ENCODE measurements at regions not wholly inside any gene's neighbourhood (a gene's known extent, or its start where the extent isn't known, plus 50 kb on each side); places are given as distances from the start of the nearest gene placed in this dataset.
"Not testable (repeated sequence)": the region's sequence is repeated elsewhere in the genome, so short reads cannot be mapped to it uniquely, and the experiment has no call there.

GRCh38 chr13:110044551-110045111, 258.2 kb upstream of the IRS2 start:
- no peak for DNase-seq

GRCh38 chr13:110042253-110042950, 256.0 kb upstream of the IRS2 start:
- no peak for DNase-seq

DNA sequence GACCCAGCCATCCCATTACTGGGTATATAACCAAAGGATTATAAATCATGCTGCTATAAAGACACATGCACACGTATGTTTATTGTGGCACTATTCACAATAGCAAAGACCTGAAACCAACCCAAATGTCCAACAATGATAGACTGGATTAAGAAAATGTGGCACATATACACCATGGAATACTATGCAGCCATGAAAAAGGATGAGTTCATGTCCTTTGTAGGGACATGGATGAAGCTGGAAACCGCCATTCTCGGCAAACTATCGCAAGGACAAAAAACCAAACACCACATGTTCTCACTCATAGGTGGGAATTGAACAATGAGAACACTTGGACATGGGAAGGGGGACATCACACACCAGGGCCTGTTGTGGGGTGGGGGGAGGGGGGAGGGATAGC, 255.3 kb upstream of the IRS2 start:
- DNase-seq = not testable (repeated sequence)

GRCh38 chr13:110037925-110038573, 251.7 kb upstream of the IRS2 start:
- DNase-seq = no peak

GRCh38 chr13:110036060-110036459, 249.7 kb upstream of the IRS2 start:
- no peak for DNase-seq

GRCh38 chr13:110034031-110034549, 247.7 kb upstream of the IRS2 start:
- DNase-seq = no peak

GRCh38 chr13:110032969-110033368, 246.6 kb upstream of the IRS2 start:
- DNase-seq = no peak

DNA sequence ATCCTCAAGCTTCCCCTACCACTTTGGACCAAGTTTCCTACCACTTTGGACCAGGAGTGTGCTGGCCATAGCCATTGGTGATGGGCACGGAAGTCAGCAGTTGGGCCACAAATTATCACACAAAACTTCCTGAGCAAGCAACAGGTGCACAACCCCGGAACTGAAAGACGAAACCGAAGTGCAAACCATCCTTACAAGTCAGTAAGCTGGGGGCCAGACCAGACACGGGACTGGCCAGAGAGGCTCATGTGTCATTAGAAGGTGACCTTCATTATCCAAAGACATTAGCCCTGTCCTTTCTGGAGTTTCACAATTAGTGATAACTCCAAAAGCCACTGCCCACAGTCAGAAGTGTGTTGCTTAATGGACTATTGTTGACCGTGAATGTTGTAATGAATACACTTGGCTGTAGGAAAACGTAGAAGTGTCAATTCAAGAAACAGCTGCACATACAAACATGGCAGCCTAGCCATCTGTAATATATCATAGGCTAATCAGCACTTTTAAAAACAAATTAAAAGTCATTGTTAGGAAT, 244.1 kb upstream of the IRS2 start:
- DNase-seq = no peak

- no peak for DNase-seq
Measured at GRCh38 chr13:110028838-110029621, 242.6 kb upstream of the IRS2 start.

GRCh38 chr13:110028311-110028710, 241.9 kb upstream of the IRS2 start:
- DNase-seq = no peak

GRCh38 chr13:110027470-110028240, 241.3 kb upstream of the IRS2 start:
- no peak for DNase-seq

DNA sequence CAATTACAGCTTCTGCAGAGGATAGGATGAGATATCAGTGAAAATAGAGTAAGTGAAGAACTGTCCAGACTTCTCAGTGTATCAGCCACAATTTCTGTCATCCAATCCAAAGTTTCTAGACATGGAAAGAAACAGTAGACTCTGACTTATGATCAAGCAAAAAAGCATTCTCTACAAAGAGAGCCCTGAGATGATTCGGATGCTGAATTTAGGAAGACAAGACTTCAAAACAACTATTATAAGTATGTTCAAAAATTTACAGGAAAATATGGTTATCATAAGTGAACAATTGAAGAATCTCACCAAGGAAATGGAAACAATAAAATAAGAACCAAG, 238.2 kb upstream of the IRS2 start:
- DNase-seq = no peak

DNA sequence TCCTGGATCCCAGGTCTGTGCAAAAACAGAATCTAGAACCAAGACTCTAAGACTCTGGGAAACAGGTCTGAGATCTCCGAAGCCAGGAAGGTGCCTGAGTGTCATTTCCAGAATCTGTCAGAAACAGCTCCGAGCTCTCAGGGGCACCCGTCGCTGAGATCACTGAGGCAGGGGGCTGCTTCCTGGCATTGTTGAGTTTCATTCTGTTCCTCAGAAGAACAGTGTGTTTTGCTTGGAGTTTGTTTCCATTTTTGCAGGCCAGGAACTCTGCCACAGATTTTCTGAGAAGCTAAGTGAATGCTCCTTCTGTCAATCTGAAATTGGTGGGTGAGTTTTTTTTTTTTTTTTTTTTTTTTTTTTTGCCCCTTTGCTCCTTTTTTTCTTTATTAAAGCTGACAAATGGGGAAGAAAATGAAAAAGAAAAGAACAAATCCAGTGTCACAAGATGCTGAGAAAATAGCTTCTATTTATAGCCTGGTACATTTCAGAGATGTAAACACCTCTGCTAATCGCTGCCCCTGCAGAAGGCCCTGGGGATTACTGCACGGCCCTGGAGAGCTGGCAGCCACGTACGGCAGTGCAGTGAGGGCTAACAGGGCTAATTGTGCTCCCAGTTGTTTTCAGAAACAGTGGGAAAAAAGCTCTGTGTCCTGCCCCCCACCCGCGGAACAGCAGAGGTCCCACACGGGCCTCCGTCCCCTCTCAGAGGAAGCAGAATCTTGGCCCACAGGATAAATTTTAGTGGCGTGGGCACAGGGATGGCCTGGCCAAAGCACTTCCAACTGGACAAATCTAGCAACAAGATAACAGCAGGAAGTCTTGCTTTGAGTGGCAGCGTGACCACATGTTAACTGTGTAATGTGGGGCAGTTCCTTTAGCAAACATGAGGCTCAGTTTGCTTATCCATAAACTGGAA, 237.6 kb upstream of the IRS2 start:
- DNase-seq = no peak

GRCh38 chr13:110018009-110018408, 231.6 kb upstream of the IRS2 start:
- DNase-seq = no peak

DNA sequence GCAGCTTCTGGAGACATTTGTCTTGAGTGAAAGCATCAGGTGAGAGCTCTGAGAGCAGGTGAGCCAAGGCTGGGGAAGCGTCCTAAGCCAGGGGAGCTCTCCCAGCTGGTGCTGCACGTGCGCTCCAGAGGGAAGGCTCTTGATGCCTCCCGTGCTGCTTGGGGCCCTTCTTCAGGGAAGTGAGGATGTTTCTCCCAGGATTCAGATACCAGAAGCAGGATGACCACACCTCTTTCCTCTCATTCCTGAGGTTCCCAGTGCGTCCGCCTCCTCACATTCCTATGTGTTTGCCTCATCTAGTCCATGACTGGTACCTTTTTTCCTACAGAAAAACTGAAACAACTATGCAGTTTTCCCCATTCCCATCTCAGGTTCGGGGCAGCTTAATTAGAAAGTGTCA, 231.0 kb upstream of the IRS2 start:
- no peak for DNase-seq

GRCh38 chr13:110015253-110015652, 228.9 kb upstream of the IRS2 start:
- no peak for DNase-seq

- no peak for DNase-seq
Measured at GRCh38 chr13:110014719-110015118, 228.3 kb upstream of the IRS2 start.

GRCh38 chr13:110012102-110012739, 225.8 kb upstream of the IRS2 start:
- DNase-seq = no peak

DNA sequence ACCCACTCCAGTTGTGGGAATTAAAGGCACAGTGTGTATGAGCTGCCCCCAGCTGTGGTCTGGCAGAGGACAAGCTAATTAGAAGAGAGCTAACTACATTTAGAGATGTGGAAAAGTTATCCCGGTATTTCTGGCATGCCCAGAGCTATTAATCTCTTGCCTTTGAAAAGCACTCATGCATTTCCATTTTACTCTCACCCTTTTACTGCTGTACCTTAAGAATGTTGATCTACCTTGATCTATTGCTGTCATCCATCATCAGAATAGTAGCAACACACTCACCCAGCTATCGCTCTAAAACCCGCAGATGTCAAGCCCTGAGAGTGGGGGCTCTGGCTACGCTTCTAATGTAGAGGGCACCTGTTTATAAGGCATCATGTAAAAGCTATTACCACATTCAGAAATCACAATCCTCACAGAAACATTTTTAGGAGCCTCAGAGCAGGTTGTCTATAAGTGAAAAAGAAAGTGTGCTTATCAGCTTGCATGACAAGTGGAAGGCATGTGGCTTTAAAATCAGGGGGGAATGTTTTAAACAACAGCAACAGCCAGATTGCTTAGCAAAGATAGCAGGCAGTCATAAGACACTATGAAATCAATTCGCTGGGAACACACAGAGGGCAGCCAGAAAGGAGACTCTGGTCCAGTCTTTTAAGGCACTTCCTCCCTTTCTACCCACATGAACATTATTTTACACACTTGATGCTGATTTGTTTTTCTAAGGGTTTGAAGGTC, 224.2 kb upstream of the IRS2 start:
- DNase-seq = no peak

DNA sequence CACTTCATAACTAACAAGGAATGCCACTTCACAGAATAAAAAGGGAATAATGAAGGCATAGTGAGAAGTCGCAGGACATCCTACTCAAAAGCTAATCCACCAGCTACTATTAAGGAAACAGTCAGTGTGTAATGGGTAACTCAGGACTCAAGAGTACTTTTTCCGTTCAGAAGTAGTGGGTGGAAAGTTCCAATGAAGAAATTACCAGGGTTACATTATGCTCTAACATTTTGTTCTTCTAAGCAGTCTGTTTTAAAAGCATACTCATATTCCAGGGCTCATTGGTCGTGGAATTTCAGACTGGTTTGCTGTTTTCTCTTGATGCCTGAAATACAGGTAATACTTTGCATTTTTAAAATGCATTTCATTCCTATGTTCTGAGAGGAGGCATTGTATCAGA, 222.4 kb upstream of the IRS2 start:
- no peak for DNase-seq
